ENCODE measurements at regions not wholly inside any gene's neighbourhood (a gene's known extent, or its start where the extent isn't known, plus 50 kb on each side); places are given as distances from the start of the nearest gene placed in this dataset.

DNA sequence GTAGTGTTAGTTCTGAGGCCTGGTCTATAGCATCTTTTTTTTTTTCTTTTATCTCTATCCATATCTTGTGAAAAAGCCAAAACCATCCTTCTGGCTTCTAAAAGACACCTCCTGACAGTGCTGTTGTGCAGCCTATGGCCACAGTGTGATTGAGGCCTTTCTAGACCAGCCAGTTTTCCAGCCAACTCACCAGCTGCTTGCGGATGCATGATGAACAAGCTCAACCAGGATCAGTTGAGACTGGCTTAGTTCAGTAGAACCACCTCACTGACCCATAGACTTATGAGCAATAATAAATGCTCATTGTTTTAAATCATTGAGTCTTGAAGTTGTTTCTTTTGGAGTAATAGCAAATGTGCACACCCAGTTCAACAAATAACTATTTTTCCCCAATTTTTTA lies 296.9 kb downstream of the FAM170A start:
- Histone ChIP-seq H3K4me1 (ENCODE audit: control insufficient read depth in 2 of 2, insufficient read depth in 2 of 2, low read length in 2 of 2) (no peaks in the 10 kb centered on the region), H3K9me3 (ENCODE audit: control insufficient read depth in 2 of 2, low read length in 2 of 2) (no peaks in the 10 kb centered on the region), H3K36me3 (ENCODE audit: control insufficient read depth in 2 of 2, insufficient read depth in 2 of 2, low read length in 2 of 2) (no peaks in the 10 kb centered on the region), H3K9ac (ENCODE audit: low read depth in 1 of 2, low read length in 2 of 2) (no peak overlapping the region), H3K27ac (ENCODE audit: low read depth in 2 of 2, low read length in 2 of 2) (no peak overlapping the region), H3K27me3 (ENCODE audit: control insufficient read depth in 2 of 2, insufficient read depth in 2 of 2, low read length in 2 of 2) (no peaks in the 10 kb centered on the region), H3K4me3 (ENCODE audit: low read length in 2 of 2) (no peak overlapping the region)

DNA sequence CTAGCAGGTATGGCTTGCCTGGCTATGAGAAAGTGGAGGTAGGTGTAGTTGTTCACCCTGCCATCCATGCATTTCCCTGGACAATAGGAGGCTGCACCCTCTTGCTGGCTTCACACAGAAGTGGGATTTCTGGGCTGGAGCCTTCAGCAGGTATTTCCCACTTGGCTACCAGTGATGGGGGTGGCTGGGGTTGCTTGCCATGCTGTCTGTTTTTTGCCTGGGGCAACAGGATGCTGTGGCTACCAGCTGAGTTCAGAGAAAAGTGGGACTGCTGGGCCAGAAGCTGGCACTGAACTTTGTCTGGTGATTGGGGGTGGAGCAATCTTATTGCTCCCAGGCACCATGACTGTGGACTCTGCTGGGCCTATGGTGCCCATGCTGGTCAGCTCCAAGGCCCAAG lies 299.6 kb downstream of the FAM170A start:
- Histone ChIP-seq H3K4me1 (ENCODE audit: control insufficient read depth in 2 of 2, insufficient read depth in 2 of 2, low read length in 2 of 2) (no peaks in the 10 kb centered on the region), H3K9ac (ENCODE audit: low read depth in 1 of 2, low read length in 2 of 2) (no peak overlapping the region), H3K9me3 (ENCODE audit: control insufficient read depth in 2 of 2, low read length in 2 of 2) (no peaks in the 10 kb centered on the region), H3K27ac (ENCODE audit: low read depth in 2 of 2, low read length in 2 of 2) (no peak overlapping the region), H3K27me3 (ENCODE audit: control insufficient read depth in 2 of 2, insufficient read depth in 2 of 2, low read length in 2 of 2) (no peaks in the 10 kb centered on the region), H3K36me3 (ENCODE audit: control insufficient read depth in 2 of 2, insufficient read depth in 2 of 2, low read length in 2 of 2) (no peaks in the 10 kb centered on the region), H3K4me3 (ENCODE audit: low read length in 2 of 2) (no peak overlapping the region)

DNA sequence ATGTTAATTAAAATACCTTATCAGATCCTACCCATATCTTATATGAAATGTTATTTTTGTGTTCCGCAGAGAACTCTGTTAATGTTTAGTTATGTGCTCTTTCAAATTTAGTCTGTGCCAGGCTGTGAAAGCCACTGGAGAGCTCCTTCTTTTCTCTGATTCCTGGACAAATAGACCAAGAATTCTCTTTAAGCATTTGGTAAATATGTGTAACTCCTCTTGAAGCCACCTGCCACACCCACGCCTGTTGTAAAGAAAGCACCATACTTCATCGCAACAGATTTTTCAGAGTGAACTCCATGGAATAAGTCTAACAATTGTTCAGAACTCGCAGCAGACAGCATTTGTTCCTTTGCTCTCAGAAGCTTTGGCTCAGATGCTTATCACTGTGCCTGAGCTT lies 301.1 kb downstream of the FAM170A start:
- Histone ChIP-seq H3K36me3 (ENCODE audit: control insufficient read depth in 2 of 2, insufficient read depth in 2 of 2, low read length in 2 of 2) (no peaks in the 10 kb centered on the region), H3K27me3 (ENCODE audit: control insufficient read depth in 2 of 2, insufficient read depth in 2 of 2, low read length in 2 of 2) (no peaks in the 10 kb centered on the region), H3K9ac (ENCODE audit: low read depth in 1 of 2, low read length in 2 of 2) (no peak overlapping the region), H3K4me3 (ENCODE audit: low read length in 2 of 2) (no peak overlapping the region), H3K27ac (ENCODE audit: low read depth in 2 of 2, low read length in 2 of 2) (no peak overlapping the region), H3K9me3 (ENCODE audit: control insufficient read depth in 2 of 2, low read length in 2 of 2) (no peaks in the 10 kb centered on the region), H3K4me1 (ENCODE audit: control insufficient read depth in 2 of 2, insufficient read depth in 2 of 2, low read length in 2 of 2) (no peaks in the 10 kb centered on the region)

DNA sequence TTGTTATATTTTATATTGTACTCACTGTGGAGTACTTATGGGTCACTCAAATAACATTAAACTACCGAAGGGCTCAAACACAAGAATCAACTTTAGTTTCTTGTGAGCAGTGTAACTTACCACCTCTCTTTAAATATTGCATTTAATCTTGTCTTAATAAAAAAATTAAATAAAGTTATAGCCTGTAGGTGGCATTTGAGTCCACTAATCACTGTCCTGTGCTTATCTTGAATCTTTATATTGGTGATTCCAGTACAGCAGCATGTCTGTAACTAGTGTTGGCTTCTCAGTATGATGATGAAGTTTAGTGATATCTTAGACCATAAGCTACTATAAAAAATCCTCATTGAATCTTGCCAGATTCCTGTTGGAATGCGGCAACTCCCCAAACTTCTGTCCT lies 313.8 kb downstream of the FAM170A start:
- H3K36me3 ChIP-seq (ENCODE audit: control insufficient read depth in 2 of 2, insufficient read depth in 2 of 2, low read length in 2 of 2): no peaks in the 10 kb centered on the region

DNA sequence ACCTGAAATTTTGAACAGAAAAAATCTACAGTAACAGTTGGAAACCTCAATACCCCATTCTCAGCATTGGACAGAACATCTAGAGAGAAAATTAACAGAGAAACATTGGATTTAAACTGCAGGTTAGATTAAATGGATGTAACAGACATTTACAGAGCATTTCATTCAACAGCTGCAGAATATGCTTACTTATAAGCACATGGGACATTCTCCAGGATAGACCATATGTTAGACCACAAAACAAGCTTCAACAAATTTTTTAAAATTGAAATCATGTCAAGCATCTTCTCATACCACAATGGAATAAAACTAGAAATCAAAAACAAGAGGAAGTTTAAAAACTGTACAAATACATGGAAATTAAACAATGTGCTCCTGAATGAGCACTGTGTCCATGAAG lies 316.3 kb downstream of the FAM170A start:
- Histone ChIP-seq H3K27ac (ENCODE audit: low read depth in 2 of 2, low read length in 2 of 2) (no peak overlapping the region), H3K4me3 (ENCODE audit: low read length in 2 of 2) (no peak overlapping the region), H3K36me3 (ENCODE audit: control insufficient read depth in 2 of 2, insufficient read depth in 2 of 2, low read length in 2 of 2) (no peaks in the 10 kb centered on the region), H3K27me3 (ENCODE audit: control insufficient read depth in 2 of 2, insufficient read depth in 2 of 2, low read length in 2 of 2) (no peaks in the 10 kb centered on the region), H3K9me3 (ENCODE audit: control insufficient read depth in 2 of 2, low read length in 2 of 2) (no peaks in the 10 kb centered on the region), H3K9ac (ENCODE audit: low read depth in 1 of 2, low read length in 2 of 2) (no peak overlapping the region), H3K4me1 (ENCODE audit: control insufficient read depth in 2 of 2, insufficient read depth in 2 of 2, low read length in 2 of 2) (no peaks in the 10 kb centered on the region)

More for the DNA sequence above, 313.8 kb downstream of the FAM170A start:
- H3K4me1 ChIP-seq (ENCODE audit: control insufficient read depth in 2 of 2, insufficient read depth in 2 of 2, low read length in 2 of 2): no peaks in the 10 kb centered on the region
- no peak overlapping the region for H3K9ac ChIP-seq (ENCODE audit: low read depth in 1 of 2, low read length in 2 of 2)
- no peaks in the 10 kb centered on the region for H3K9me3 ChIP-seq (ENCODE audit: control insufficient read depth in 2 of 2, low read length in 2 of 2)
- no peak overlapping the region for H3K4me3 ChIP-seq (ENCODE audit: low read length in 2 of 2)
- H3K27ac ChIP-seq (ENCODE audit: low read depth in 2 of 2, low read length in 2 of 2): no peak overlapping the region
- no peaks in the 10 kb centered on the region for H3K27me3 ChIP-seq (ENCODE audit: control insufficient read depth in 2 of 2, insufficient read depth in 2 of 2, low read length in 2 of 2)

DNA sequence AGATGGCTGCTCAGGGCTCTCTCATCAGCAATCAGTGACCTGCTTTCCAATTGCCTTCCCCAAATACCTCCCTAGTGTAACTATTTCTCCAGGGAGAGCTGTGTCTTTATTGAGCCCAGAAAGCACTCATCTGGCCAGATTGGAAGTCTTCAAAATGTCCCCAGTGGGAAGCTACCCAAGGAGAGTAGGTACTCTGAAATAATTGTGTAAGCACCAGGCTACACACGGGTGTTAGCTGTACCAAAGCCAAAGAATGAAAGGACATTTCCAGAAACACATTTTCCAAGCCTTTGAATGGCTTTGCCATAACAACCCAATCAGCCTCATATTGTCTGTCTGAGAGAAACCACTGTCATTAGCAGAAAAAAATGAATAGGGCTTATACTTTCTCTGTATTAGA lies 318.8 kb downstream of the FAM170A start:
- no peaks in the 10 kb centered on the region for H3K36me3 ChIP-seq (ENCODE audit: control insufficient read depth in 2 of 2, insufficient read depth in 2 of 2, low read length in 2 of 2)
- H3K9me3 ChIP-seq (ENCODE audit: control insufficient read depth in 2 of 2, low read length in 2 of 2): no peaks in the 10 kb centered on the region
- H3K4me1 ChIP-seq (ENCODE audit: control insufficient read depth in 2 of 2, insufficient read depth in 2 of 2, low read length in 2 of 2): no peaks in the 10 kb centered on the region
- no peak overlapping the region for H3K4me3 ChIP-seq (ENCODE audit: low read length in 2 of 2)
- H3K27me3 ChIP-seq (ENCODE audit: control insufficient read depth in 2 of 2, insufficient read depth in 2 of 2, low read length in 2 of 2): no peaks in the 10 kb centered on the region
- H3K9ac ChIP-seq (ENCODE audit: low read depth in 1 of 2, low read length in 2 of 2): no peak overlapping the region
- H3K27ac ChIP-seq (ENCODE audit: low read depth in 2 of 2, low read length in 2 of 2): no peak overlapping the region

DNA sequence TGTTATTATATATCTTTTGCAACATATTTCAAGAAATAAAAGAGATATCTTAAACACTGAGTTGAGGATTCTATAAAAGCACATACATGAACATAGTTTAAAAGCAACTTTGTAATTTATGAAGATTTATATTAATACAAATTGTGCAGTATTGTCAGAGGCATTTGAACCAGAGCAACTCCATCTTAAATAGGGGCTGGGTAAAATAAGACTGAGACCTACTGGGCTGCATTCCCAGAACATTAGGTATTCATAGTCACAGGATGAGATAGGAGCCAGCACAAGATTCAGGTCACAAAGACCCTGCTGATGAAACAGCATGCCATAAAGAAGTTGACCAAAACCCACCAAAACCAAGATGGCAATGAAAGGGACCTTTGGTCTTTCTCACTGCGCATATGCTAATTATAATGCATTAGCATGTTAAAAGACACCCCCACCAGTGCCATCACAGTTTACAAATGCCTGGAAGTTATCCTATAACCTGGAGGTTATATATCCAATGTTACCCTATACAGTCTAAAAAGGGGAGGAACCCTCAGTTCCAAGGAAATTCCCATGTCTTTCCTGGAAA lies 320.2 kb downstream of the FAM170A start:
- Histone ChIP-seq H3K27me3 (ENCODE audit: control insufficient read depth in 2 of 2, insufficient read depth in 2 of 2, low read length in 2 of 2) (no peaks in the 10 kb centered on the region), H3K9me3 (ENCODE audit: control insufficient read depth in 2 of 2, low read length in 2 of 2) (no peaks in the 10 kb centered on the region), H3K4me1 (ENCODE audit: control insufficient read depth in 2 of 2, insufficient read depth in 2 of 2, low read length in 2 of 2) (no peaks in the 10 kb centered on the region)

DNA sequence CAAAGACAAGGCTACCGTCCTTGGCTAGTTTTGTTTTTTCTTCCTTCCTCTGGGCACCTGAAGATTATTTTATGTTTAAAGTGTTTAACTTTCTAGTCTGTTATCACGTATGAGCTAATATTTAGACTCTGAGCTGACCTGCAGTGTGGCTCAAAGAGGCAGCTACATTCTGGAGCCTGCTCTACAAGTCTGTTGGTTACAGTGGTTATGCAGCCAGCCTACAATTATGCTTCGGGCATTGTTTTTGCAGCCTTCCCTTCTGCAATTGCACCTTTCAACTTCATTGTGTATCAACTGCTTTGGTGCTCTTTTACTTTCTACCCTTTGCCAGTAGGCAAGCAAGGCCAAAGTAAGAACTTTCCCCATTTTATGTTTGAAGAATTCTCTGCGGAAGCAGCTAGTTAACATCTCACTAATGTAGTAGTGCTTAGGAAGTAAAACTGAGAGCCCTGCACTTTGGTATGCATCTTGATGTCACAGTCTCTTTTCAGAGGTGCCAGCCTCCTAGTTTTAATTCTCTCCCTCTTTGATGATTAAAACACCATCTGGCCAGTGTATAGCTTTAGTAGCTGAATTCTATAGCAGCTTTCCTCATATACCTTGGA lies 322.1 kb downstream of the FAM170A start:
- H3K27me3 ChIP-seq (ENCODE audit: control insufficient read depth in 2 of 2, insufficient read depth in 2 of 2, low read length in 2 of 2): no peaks in the 10 kb centered on the region
- no peaks in the 10 kb centered on the region for H3K4me1 ChIP-seq (ENCODE audit: control insufficient read depth in 2 of 2, insufficient read depth in 2 of 2, low read length in 2 of 2)
- no peak overlapping the region for H3K27ac ChIP-seq (ENCODE audit: low read depth in 2 of 2, low read length in 2 of 2)
- H3K4me3 ChIP-seq (ENCODE audit: low read length in 2 of 2): no peak overlapping the region
- no peaks in the 10 kb centered on the region for H3K9me3 ChIP-seq (ENCODE audit: control insufficient read depth in 2 of 2, low read length in 2 of 2)
- no peak overlapping the region for H3K9ac ChIP-seq (ENCODE audit: low read depth in 1 of 2, low read length in 2 of 2)
- H3K36me3 ChIP-seq (ENCODE audit: control insufficient read depth in 2 of 2, insufficient read depth in 2 of 2, low read length in 2 of 2): no peaks in the 10 kb centered on the region

More for the DNA sequence above, 320.2 kb downstream of the FAM170A start:
- H3K36me3 ChIP-seq (ENCODE audit: control insufficient read depth in 2 of 2, insufficient read depth in 2 of 2, low read length in 2 of 2): no peaks in the 10 kb centered on the region
- no peak overlapping the region for H3K9ac ChIP-seq (ENCODE audit: low read depth in 1 of 2, low read length in 2 of 2)
- H3K4me3 ChIP-seq (ENCODE audit: low read length in 2 of 2): no peak overlapping the region
- H3K27ac ChIP-seq (ENCODE audit: low read depth in 2 of 2, low read length in 2 of 2): no peak overlapping the region

DNA sequence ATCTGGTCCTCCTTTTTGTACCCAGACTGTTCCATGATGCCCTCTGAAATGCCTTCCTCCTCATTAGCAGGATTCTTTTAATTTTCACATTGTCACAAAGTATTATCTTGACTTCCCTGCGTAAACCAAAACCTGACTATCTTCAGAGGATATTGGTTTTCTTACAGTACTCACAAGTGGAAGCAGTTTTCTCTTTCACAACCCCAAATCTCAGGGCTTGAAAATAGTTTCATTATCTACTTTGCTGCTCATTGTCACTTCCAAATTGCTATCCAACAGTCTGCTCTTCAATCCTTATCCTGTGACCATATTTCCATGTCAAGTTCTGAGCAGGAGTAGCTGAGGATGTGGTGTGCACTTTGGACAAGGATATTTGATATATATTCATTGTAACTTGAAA lies 324.1 kb downstream of the FAM170A start:
- no peak overlapping the region for H3K4me3 ChIP-seq (ENCODE audit: low read length in 2 of 2)
- no peaks in the 10 kb centered on the region for H3K36me3 ChIP-seq (ENCODE audit: control insufficient read depth in 2 of 2, insufficient read depth in 2 of 2, low read length in 2 of 2)
- no peaks in the 10 kb centered on the region for H3K9me3 ChIP-seq (ENCODE audit: control insufficient read depth in 2 of 2, low read length in 2 of 2)
- H3K9ac ChIP-seq (ENCODE audit: low read depth in 1 of 2, low read length in 2 of 2): no peak overlapping the region
- no peaks in the 10 kb centered on the region for H3K4me1 ChIP-seq (ENCODE audit: control insufficient read depth in 2 of 2, insufficient read depth in 2 of 2, low read length in 2 of 2)
- no peaks in the 10 kb centered on the region for H3K27me3 ChIP-seq (ENCODE audit: control insufficient read depth in 2 of 2, insufficient read depth in 2 of 2, low read length in 2 of 2)
- no peak overlapping the region for H3K27ac ChIP-seq (ENCODE audit: low read depth in 2 of 2, low read length in 2 of 2)

DNA sequence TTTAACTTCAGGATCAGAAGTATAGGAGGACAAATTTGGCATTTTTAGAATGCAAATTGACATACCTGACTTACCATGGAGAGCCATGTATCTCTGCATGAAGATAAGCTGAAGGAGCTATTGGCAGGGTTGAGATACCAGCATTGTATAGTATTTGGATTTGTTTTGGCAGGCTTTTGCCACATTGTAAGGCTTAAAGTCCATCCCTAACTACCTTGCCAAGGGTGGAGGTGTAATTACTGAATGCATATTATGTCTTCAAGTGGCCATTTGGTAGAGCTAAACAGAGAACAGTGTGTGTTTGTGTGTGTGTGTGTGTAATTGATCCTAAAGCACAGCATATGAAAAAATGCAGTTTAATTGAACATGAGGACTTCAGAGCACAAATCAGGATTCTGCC lies 324.7 kb downstream of the FAM170A start:
- H3K36me3 ChIP-seq (ENCODE audit: control insufficient read depth in 2 of 2, insufficient read depth in 2 of 2, low read length in 2 of 2): no peaks in the 10 kb centered on the region
- no peak overlapping the region for H3K9ac ChIP-seq (ENCODE audit: low read depth in 1 of 2, low read length in 2 of 2)
- no peaks in the 10 kb centered on the region for H3K4me1 ChIP-seq (ENCODE audit: control insufficient read depth in 2 of 2, insufficient read depth in 2 of 2, low read length in 2 of 2)
- no peaks in the 10 kb centered on the region for H3K27me3 ChIP-seq (ENCODE audit: control insufficient read depth in 2 of 2, insufficient read depth in 2 of 2, low read length in 2 of 2)
- no peaks in the 10 kb centered on the region for H3K9me3 ChIP-seq (ENCODE audit: control insufficient read depth in 2 of 2, low read length in 2 of 2)
- no peak overlapping the region for H3K4me3 ChIP-seq (ENCODE audit: low read length in 2 of 2)
- H3K27ac ChIP-seq (ENCODE audit: low read depth in 2 of 2, low read length in 2 of 2): no peak overlapping the region

Data from mucosa of rectum (tissue), 2 donors.